ENCODE measurements at regions not wholly inside any gene's neighbourhood (a gene's known extent, or its start where the extent isn't known, plus 50 kb on each side); places are given as distances from the start of the nearest gene placed in this dataset.
A peak's percentile ranks its signal among the peaks of the same experiment; 100 is the strongest.

GRCh38 chr14:51185754-51186153 lies 54.3 kb upstream of the TMX1 start:
- ATAC-seq = no peak
- TF ChIP-seq RARB (CRISPR knock-in tag; IDR thresholded peaks at IDR 0.05) (no peak), PATZ1 (CRISPR knock-in tag; IDR thresholded peaks at IDR 0.05; ENCODE audit: borderline replicate concordance) (no peak), CSDC2 (CRISPR knock-in tag; IDR thresholded peaks at IDR 0.05) (no peak), ZNF565 (CRISPR knock-in tag; conservative IDR thresholded peaks at IDR 0.05; ENCODE audit: low read depth) (no peak), ZFP3 (CRISPR knock-in tag; IDR thresholded peaks at IDR 0.05) (no peak), ESRRG (CRISPR knock-in tag; IDR thresholded peaks at IDR 0.05) (no peak), OSR1 (CRISPR knock-in tag; IDR thresholded peaks at IDR 0.05) (no peak), BACH2 (CRISPR knock-in tag; IDR thresholded peaks at IDR 0.05; ENCODE audit: borderline replicate concordance) (no peak), ZNF70 (CRISPR knock-in tag; IDR thresholded peaks at IDR 0.05) (no peak), ZNF8 (CRISPR knock-in tag; IDR thresholded peaks at IDR 0.05) (no peak), TOX (CRISPR knock-in tag; IDR thresholded peaks at IDR 0.05; ENCODE audit: borderline replicate concordance) (no peak), POU6F1 (CRISPR knock-in tag; IDR thresholded peaks at IDR 0.05; ENCODE audit: borderline replicate concordance, low read depth) (no peak), TCF4 (CRISPR knock-in tag; IDR thresholded peaks at IDR 0.05; ENCODE audit: borderline replicate concordance) (no peak), ZFP30 (CRISPR knock-in tag; IDR thresholded peaks at IDR 0.05) (no peak), GLIS3 (CRISPR knock-in tag; IDR thresholded peaks at IDR 0.05) (no peak), SNAI2 (CRISPR knock-in tag; IDR thresholded peaks at IDR 0.05) (no peak), ARNTL (CRISPR knock-in tag; IDR thresholded peaks at IDR 0.05; ENCODE audit: borderline replicate concordance, low read depth) (no peak), TSHZ2 (CRISPR knock-in tag; IDR thresholded peaks at IDR 0.05) (no peak)

GRCh38 chr14:51188566-51189185 lies 51.4 kb upstream of the TMX1 start:
- peak; percentile 63 for ATAC-seq
- TF ChIP-seq CSRNP3 (CRISPR knock-in tag; IDR thresholded peaks at IDR 0.05) = no peak
- peak; percentile 17; the same call in 1 of the 2 replicates for TF ChIP-seq ISL1 (CRISPR knock-in tag; IDR thresholded peaks at IDR 0.05)

GRCh38 chr14:51189600-51190376 lies 50.3 kb upstream of the TMX1 start:
- ATAC-seq = no peak
- TF ChIP-seq TSHZ2 (CRISPR knock-in tag; IDR thresholded peaks at IDR 0.05) (no peak), GLIS3 (CRISPR knock-in tag; IDR thresholded peaks at IDR 0.05) (no peak), TOX (CRISPR knock-in tag; IDR thresholded peaks at IDR 0.05; ENCODE audit: borderline replicate concordance) (no peak), RARB (CRISPR knock-in tag; IDR thresholded peaks at IDR 0.05) (no peak), ZNF565 (CRISPR knock-in tag; conservative IDR thresholded peaks at IDR 0.05; ENCODE audit: low read depth) (no peak), ZFP30 (CRISPR knock-in tag; IDR thresholded peaks at IDR 0.05) (no peak), ZNF70 (CRISPR knock-in tag; IDR thresholded peaks at IDR 0.05) (no peak), BACH2 (CRISPR knock-in tag; IDR thresholded peaks at IDR 0.05; ENCODE audit: borderline replicate concordance) (no peak), POU6F1 (CRISPR knock-in tag; IDR thresholded peaks at IDR 0.05; ENCODE audit: borderline replicate concordance, low read depth) (no peak), ZNF8 (CRISPR knock-in tag; IDR thresholded peaks at IDR 0.05) (no peak), CREB5 (CRISPR knock-in tag; IDR thresholded peaks at IDR 0.05; ENCODE audit: low read depth) (no peak), SNAI2 (CRISPR knock-in tag; IDR thresholded peaks at IDR 0.05) (no peak), ISL1 (CRISPR knock-in tag; IDR thresholded peaks at IDR 0.05) (no peak), ESRRG (CRISPR knock-in tag; IDR thresholded peaks at IDR 0.05) (no peak)
